ENCODE measurements at regions not wholly inside any gene's neighbourhood (a gene's known extent, or its start where the extent isn't known, plus 50 kb on each side); places are given as distances from the start of the nearest gene placed in this dataset.
"Not testable (repeated sequence)": the region's sequence is repeated elsewhere in the genome, so short reads cannot be mapped to it uniquely, and the experiment has no call there.

DNA sequence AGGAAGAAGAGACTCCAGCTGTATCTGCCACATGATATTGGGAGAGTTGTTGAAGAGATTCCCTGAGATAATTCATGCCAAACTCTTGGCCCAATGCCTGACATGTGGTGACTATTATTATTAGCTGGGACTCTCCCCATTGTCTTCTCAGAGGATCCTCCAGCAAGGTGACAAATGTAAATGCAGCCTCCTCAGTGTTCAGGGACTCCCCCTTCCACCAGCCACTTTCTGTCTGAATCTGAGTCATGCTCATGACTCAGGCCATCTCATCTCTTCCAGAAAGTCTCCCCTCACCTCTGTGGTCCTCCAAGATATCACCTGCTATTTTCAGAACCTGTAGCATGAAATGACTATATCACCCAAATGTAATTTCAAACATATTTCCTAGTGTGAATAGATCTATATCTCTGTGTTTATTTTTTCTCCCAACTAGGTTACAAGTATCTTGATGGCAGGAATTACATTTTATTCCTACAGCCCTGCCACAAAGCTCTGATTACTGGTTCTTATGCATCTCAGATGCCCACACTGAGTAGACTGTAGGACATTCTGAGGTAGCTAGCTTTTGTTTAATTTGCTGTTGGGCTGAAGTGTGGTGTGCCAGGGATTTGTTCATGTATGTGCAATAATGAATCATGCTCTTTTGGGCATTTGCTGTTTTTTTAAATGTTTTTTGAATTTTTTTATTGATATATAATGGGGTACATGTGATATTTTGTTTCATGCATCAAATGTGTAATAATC is 126.6 kb upstream of the IL12B start:
- peak; percentile 62 for DNase-seq (ENCODE audit: low read depth)

DNA sequence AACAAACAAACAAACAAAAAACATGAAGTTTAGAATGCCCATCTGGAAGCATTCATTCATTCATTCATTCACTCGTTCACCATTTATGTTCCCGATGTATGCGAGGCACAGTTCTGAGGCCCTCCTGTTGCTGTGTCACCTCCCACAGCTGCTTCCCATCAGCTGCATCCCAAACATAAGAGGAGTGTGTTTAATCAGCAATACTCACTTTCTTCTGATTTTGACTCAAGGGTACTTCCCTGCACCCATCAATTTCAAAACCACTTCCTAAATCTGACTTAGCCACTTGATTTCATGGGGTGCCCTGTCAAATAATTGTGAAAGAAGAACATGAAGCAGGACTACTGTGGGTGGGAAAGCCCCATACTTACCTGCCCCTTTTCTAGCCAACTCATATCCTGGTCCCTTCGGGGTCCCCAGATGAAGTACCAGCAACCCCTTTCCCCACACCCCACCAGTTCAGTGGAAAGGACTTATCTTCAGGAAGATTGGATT is 128.0 kb upstream of the IL12B start:
- DNase-seq (ENCODE audit: low read depth), result no peak

DNA sequence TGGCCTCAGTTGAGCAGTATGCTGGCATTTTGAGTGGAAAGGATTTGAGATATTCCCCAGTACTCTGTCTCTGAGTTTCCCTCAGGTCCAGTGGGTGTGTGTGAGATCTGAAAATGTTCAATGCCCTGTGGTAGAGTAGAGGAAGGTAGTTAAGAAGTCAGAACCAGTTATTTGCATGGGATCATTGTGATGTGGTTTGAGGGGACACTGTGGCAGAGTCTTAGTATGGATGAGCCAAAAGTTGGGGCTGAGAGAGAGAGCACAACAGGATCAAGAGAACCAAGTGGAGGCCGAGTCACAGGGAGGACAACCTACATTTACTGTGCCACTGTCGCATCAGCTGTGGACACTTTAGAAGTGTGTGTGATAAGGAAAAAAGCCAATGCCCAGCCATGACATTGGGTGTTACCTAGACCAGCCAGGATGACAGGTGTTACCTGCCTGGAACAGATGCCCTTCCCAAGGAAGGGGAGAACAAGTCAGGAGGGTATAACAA is 128.9 kb upstream of the IL12B start:
- DNase-seq (ENCODE audit: low read depth), result no peak

DNA sequence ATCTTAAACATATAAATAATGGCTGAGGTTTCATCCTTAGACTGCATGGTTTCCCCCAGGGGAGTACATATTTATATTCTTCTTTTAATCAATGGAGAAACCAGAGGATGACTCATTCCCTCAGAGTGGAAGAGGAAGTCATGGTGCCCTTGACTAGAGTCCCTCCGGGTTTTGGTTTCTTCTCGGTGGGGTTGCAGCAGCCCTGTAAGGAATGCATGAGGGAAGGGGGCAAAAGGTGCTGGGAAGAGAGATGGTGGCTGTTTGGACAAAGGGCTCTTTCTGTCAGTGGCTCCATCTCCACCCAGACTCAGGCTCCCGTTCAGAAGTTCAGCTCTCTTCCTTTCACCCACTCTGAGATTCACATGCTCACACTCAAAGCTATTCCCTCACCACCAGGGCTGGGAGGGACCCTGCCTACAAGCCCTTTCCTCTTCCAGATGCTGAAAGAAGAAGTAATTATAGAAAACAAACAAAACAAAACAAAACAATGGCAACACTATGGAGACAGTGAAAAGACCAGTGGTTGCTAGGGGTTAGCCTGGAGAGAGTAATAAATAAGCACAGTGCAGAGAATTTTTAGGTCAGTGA is 129.8 kb upstream of the IL12B start:
- peak; percentile 47 for DNase-seq (ENCODE audit: low read depth)

DNA sequence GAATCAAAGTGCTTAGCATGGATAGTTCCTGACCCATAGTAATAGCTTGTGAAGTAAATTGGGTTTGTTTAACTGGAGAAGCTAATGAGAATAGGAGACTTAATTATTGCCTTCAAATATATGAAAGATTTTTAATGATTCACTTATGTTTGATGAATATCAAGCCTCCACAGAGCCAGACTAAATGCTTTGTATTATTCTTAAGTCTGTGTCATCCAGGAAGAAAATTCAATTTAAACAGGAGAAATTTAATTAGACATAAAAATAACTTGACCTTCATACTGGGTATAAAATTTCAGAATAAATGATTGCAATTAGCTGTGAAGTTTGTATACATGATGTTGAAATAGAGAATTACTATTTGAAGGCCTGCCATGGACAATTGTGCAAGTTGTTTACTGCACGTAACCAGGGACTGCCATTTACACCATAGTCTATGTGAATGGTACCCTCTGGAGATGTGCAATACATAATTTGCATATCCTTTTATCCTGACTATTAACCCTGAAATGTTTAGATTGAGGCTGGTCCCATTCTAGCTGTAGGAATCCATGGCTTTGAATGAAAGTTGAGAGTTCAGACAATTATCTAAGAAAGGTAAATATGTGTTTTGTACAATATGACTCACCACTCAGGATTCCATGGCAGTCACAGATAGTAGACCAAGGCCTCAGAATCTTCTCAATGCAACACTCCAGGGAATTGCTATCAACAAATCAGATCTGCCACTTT is 133.5 kb upstream of the IL12B start:
- peak; percentile 66 for DNase-seq (ENCODE audit: low read depth)

DNA sequence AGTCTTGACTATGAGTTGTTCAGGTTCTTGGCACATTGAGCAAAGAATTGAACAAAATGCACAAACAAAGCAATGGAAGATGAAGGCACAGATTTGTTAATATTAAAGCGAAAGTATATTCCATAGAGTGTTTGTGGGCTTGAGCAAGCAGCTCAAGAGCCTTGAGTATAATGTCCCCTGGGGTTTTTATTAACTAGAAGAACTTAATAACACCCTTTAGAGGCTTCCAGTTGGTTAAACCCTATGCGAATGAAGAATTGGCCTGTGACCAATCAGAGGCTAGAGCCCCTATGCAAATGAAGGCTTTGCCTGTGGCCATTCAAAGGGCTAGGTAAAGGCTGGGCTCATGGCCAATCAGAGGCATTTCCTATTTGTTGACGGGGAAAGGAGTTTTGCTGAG is 135.3 kb upstream of the IL12B start:
- DNase-seq (ENCODE audit: low read depth), result no peak

DNA sequence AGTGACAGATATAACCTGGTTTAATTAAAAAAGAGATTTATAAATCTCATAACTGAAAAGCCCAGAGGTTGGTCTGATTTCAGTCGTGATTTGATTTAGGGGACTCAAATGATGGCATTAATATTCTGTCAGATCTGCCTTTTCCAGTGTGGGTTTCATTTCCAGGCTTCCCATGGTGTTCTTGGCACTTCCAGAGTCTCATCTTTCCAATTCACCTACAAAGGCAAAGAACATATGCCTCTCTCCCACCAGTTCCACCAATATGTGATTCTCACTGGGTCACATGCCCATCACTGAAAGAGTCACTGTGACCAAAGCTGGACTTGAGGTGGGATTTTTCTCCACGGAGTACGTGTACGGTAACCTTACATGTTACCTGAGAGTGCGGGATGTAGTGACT is 137.4 kb upstream of the IL12B start:
- no peak for DNase-seq (ENCODE audit: low read depth)

DNA sequence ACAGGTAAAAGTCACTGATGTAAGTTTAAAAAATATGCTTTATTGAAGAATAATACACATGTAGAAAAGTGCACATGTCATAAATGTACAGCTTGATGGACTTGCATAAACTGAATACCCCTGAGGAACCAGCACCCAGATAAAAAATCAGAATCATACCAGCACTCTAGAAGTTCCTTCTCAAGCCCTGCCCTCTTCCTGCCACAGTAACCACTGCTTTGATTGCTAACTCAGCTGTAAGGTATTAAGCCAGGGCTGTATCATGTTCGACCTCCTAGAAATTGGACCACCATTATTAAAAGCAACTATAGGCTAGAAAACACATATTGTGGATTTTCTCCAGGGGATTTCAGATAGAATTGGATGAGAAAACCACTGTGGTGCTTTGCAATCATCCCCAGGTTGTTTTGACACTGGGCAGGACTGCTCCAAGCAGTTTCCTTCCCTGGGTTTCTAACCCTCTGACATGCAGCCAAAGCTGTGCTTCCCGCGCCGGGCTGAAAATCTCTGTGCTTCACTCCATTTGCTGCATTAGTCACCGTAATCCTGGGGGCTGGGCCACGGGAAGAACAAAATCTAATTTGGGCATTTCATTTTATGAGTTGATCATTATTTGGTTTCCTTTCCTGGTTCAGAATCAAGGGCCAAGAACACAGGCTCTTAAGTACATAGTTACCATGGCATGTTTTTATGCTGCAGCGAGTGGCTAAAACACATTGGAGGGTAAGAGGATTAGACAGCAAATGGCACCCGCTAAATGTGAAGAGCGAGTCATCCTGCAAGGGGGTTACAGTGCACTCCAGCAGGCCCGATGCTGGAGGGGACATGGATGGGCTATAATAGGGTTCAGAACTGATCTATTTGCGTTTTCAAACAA is 139.4 kb upstream of the IL12B start:
- DNase-seq (ENCODE audit: low read depth), result peak; percentile 34

DNA sequence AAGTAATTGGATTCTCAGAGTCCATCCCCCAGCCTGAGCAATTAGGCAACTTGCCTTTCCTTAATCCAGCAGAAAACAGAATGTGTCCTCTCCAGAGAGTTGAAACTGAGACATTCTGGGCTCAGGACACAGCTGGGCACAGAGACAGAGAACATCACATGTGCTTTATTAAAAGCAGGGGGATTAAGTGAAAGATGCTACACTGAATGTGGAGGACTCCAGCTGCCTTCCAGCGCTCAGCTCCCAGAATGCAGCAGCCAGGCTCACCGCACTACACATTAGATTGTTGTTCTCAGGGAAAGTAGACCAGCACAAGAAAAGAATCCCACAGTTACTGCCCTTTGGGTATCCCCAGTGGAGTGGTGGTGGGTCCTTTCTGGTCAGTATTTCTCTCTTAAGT is 141.6 kb upstream of the IL12B start:
- no peak for DNase-seq (ENCODE audit: low read depth)

DNA sequence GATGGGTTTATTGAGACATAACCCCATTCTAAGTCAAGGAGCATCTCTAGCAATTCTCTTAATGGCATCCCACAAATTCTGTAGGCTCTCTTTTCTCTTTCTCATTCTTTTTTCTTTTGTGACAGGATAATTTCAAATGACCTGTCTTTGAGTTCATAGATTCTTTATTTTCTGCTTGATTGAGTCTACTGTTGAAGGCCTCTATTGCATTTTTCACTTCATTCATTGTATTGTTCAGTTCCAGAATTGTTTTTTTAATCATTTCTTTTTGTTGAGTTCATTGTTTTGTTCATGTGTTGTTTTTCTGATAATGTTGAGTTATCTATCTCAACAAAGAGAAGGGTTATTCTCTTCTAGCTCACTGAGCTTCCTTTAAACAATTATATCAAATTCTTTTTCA is 144.7 kb upstream of the IL12B start:
- no peak for DNase-seq (ENCODE audit: low read depth)

DNA sequence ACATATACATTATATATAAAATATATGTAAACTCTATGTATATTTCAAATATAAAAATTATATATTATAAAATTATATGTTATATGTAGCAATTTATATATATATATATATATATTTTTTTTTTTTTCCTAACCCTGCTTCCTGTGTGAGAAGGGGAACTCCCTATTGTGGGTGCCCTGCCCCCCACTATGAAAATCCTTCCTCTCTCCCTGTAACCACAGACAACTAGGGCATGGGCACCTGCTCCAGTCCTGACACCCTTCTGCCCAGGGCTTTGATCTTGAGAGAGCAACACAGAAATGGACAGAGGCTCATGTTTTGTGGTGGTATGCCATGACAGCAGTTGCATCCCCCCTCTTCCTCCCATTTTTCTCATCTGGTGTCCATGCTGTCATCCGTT is 148.7 kb upstream of the IL12B start:
- no peak for DNase-seq (ENCODE audit: low read depth)

DNA sequence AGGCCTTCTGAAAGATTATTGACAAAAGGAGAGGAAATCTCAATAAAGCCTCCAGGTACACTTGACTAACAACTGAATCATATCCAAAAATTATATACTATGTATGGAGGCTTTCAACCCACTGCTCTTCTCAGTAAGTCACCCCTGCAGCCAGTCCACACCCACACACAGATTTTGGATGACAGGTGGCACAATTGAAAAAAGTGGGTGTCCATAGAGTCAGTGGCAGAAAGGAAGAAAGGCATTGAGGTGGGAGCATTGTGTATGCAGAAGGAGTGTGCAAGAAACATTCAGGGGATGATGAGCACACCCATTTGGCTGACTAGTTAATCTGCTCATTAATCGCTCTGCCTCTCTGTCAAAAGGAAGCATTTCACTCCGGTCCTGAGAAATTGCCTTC is 150.6 kb upstream of the IL12B start:
- no peak for DNase-seq (ENCODE audit: low read depth)

DNA sequence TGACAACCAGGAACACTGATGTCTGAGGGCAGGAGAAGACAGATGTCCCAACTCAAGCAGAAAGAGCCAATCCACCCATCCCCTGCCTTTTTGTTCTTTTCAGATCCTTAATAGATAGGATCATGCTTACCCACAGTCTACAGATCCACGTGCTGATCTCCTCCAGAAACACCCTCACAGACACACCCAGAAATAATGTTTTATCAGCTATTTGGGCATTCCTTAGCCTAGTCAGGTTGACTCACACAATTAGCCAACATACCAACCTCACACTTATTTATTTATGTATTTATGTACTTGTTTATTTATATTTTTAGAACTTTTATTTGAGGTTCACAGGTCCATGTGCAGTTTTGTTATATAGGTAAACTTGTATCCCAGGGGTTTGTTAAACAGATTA is 151.5 kb upstream of the IL12B start:
- no peak for DNase-seq (ENCODE audit: low read depth)

DNA sequence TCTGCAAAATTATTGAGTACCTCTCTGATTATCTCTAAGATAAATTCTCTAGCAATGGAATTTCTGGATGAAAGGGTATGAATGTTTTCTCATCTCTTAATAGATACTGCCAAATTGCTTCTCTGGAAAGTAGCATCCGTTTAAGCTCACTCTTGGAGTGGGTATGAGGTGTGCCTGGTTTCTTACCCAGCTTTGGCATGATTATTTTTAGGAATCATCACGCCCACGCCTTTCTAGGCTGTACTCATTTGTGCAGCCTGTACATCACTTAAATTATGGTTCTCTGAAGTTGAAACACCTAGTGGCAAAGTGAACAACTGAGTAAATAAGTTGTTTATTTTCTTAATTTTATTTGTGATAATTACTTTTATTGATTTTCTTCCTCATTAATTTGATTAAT is 156.5 kb upstream of the IL12B start:
- DNase-seq (ENCODE audit: low read depth), result no peak

DNA sequence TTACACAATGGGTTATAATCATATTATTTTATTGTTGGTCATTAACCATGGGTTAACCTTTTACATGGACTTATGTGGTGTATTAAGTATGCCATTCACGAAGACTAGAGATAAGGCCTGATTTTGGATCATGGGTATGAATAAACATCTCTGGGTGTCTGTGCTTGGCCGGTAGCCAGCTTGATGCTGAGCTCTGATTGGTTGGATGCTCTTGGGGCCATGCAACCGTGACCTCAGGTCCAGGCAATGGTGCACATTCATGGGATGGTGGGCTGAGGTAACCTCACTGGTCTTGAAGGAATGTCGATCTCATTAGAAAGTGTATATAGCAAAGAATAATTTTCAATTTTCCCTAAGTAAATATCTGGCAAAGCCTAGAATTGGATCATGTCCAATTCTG is 158.2 kb upstream of the IL12B start:
- no peak for DNase-seq (ENCODE audit: low read depth)

DNA sequence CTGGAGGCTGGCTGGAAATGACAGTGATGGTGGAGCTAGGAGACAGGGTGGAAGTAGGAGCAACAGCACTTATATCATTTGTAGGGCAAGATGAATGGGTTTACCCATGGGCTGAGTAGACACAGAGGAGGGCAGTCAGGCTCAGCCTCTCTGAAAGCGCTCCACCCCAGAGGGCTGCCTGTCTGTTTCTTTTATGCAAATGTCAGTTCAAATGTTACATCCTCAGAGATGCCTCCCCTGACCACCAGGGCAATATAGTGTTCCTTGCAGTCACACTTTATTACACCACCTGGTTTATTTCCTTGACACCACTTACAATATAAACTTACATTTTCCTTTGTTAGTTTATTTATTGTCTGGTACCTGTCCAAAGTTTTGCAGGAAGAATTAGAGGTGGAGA is 159.5 kb upstream of the IL12B start:
- DNase-seq (ENCODE audit: low read depth), result no peak

DNA sequence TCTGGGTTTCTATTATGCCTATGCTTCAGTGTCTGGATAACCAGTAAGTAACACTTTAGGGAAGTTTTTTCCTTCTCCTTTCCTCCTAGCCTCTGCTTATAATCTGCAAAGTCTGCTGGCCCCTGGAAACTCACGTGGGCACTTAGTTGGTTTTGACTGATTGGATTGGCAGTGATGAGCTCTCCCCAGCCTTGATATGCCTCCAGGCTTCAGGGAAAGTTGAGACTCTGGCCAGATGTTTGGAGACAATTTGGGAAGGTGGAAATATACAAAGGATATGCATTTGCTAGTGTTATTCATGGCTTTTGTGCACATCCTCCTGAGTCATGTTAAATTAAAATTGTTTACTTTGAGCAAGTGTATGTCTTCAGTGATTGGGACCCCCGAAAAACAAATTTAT is 160.2 kb upstream of the IL12B start:
- DNase-seq (ENCODE audit: low read depth), result no peak

DNA sequence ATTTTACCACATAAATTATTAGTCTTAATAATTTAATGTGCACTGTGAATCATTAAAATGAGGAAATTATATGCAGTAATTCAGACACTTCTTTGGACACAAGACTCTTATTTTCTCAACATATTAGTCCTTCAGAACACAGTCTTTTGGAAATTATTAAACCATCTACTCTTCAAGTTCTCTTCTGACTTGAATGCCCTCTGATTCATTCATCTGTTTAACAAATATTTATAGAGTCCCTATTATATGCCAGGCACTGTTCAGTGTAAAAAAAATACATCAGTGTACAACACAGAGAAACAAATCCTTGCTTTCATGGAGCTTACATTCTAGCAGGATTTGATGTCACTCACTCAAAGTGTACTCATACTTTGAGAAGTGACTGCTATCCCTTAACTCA is 163.4 kb upstream of the IL12B start:
- no peak for DNase-seq (ENCODE audit: low read depth)

DNA sequence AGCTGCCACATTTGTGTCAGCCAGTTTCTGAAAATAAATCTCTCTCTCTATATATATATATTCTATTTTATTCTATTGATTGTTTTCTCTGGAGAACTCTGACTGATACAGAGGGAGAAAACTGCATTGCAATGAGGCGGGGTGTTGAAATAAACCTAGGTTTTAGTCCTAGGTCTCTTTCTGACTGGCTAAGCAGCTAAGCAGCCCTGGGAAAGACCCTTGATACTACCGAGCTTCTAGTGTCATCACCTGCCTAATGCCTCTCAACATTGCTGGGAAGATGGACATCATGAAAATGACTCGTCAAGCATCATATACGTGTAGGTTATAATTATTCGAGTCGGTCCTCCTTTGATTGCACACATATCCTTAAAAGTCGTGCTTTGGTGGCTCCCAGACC is 166.5 kb upstream of the IL12B start:
- DNase-seq (ENCODE audit: low read depth), result no peak

DNA sequence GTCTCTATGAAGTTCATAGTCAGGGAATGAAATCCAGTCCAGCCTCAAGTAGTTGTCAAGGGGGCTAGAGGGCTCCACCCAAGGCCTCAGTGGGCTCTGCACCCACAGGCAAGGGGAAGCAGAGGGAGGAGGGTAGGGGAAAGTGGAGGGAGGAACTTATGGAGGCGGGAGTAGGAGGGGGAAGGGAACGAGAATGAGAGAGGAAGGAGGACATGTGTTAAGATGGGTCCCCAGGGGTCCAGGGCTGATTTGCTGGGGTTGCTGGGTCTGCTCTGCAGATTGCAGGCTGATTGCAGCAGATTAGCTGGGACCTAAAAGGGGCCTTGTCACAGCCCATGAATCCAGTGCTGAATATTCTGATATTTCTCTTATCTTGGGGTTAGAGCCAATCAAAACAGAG is 166.9 kb upstream of the IL12B start:
- DNase-seq (ENCODE audit: low read depth), result no peak

DNA sequence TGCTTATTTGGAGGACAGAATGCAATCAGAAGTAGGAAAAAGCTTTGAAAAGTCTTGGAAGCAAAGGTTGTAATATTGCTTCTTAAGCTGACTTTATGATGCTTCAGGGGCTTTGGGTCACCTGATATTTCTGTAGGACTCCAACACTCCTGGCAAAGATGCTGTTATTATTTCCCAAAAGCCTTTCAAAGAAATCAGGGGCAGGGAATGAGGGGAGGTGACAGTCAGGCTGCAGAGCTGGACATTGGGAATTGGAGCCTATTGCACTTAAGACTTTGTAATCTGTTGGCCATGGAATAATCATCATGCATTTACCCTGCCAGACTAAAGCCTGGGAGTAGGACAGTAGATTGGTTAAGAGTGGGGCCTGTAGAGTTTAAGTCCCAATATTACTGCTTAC is 168.3 kb upstream of the IL12B start:
- DNase-seq (ENCODE audit: low read depth), result no peak

DNA sequence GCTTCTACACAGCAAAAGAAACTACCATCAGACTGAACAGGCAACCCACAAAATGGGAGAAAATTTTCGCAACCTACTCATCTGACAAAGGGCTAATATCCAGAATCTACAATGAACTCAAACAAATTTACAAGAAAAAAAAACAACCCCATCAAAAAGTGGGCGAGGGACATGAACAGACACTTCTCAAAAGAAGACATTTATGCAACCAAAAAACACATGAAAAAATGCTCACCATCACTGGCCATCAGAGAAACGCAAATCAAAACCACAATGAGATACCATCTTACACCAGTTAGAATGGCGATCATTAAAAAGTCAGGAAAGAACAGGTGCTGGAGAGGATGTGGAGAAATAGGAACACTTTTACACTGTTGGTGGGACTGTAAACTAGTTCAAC is 171.8 kb upstream of the IL12B start:
- not testable (repeated sequence) for DNase-seq (ENCODE audit: low read depth)
